Fibroblast of mammary gland (primary cell): ENCODE measurements at regions not wholly inside any gene's neighbourhood (a gene's known extent, or its start where the extent isn't known, plus 50 kb on each side); places are given as distances from the start of the nearest gene placed in this dataset.
"Not testable (repeated sequence)": the region's sequence is repeated elsewhere in the genome, so short reads cannot be mapped to it uniquely, and the experiment has no call there.

Experiments
- DNase-seq: peaks from one replicate; pipeline ENCODE4 v3.0.0-alpha.2; 2010; ENCODE audit warnings: low read depth
- H3K4me3 ChIP-seq: 2 replicates; pipeline ENCODE4 v1.5.1; 2011; ENCODE audit warnings: low read depth, mild to moderate bottlenecking, low read length, moderate library complexity; ENCODE audit not compliant: control insufficient read depth
- CTCF ChIP-seq: conservative IDR thresholded peaks from 2 replicates; pipeline ENCODE4 v1.5.1; 2011; ENCODE audit warnings: low read depth, low read length, inconsistent platforms; ENCODE audit not compliant: control insufficient read depth, insufficient read depth

DNA sequence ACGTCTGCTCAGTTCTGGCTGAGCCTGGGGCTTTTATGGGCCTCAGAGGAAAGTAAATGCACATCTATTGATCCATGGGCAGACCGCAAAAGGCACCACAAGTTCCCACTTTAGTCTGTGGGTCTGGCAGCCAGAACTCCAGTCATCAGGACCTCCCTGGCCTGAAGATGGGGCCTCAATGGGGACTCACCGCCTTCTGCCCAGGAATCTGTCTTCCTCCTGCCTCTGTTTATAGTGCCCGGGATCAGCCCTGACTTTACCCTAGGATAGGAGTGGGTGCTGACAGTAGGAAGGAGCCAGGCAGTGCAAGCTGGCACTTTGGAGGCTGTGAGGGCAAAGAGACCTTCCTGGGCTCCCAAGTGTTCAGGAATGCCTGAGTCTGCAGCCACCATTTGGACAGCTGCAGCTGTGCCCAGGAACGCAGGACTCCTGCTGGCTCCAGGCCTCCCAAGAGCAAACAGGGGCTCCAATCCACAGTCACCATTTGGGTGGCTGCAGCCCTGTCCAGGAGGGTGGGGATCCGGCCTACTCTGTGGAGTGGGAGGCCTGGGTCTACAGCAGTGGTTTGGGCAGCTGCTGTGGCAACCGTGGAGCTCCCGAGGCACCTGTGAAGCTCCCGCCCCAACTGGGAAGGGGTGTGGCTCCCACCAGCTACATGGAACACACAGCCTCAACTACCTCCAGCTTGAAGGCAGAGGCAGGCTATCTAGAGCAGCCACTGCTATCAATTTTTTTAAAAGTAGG lies 1440.9 kb upstream of the ADGRL3 start:
- DNase-seq: no peak
- no peak for TF ChIP-seq CTCF
- no peak overlapping the region for H3K4me3 ChIP-seq

DNA sequence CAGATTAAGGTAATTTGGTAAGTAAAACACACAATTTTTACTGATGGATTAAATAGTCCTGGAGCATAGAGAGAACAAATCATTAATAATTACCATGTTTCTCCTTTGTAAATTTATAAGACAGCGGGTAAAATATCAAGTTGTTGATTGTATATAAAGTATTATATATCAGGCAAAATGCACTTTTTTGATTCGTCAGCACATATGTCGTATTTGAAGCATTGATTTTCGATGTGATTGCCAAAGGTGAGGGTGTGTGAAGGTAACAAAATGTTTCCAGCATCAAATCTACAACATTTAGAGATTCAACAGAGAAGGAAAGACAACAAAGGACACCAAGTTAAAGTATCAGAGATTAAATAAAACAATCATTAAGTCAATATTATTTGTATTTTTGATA lies 1437.8 kb upstream of the ADGRL3 start:
- DNase-seq: no peak
- no peak for TF ChIP-seq CTCF
- no peak overlapping the region for H3K4me3 ChIP-seq

DNA sequence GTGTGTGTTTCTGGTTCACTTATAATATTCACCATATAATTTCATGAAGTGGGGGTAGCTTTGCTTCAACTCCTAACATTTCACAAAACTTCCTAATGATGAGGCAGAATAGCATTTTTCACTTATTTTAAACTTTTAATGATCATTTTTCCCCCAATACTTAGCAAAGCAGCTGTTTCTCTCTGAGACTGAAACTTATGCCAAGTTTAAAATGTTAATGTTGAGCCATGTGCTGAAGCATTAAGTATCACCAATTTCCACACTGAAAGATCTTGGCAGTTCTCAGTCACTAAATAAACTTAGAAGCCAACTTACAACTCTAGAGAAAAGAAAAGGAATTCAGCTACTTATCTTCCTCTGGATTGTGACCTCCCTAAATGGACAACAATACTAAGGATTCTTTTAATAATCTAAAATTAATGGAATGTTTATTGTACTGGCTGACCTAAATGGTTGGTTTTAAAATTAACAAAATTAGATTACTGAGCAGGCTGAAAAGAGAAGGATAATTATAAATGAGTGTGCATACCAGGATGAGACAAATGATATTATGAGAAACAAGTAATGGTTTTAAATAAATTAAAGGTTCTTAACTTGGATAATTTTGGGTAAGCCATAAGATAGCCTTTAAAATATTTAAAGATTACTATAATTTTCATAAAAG lies 1429.4 kb upstream of the ADGRL3 start:
- no peak overlapping the region for H3K4me3 ChIP-seq
- TF ChIP-seq CTCF: no peak
- no peak for DNase-seq

- no peak for DNase-seq
- no peak overlapping the region for H3K4me3 ChIP-seq
- TF ChIP-seq CTCF: no peak
Observed at GRCh38 chr4:59772641-59773139, 1427.4 kb upstream of the ADGRL3 start.

DNA sequence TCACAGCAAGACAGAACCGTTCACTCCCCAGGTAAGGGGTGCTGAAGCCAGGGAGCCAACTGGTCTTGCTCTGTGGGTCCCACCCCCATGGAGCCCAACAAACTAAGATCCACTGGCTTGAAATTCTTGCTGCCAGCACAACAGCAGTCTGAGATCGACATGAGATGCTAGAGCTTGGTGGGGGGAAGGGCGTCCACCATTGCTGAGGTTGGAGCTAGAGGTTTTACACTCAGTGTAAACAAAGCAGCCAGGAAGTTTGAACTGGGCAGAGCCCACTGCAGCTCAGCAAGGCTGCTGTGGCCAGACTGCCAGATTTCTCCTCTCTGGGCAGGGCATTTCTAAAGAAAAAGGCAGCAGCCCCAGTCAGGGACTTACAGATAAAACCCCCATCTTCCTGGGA lies 1419.9 kb upstream of the ADGRL3 start:
- DNase-seq, H3K4me3 ChIP-seq: not testable (repeated sequence)

DNA sequence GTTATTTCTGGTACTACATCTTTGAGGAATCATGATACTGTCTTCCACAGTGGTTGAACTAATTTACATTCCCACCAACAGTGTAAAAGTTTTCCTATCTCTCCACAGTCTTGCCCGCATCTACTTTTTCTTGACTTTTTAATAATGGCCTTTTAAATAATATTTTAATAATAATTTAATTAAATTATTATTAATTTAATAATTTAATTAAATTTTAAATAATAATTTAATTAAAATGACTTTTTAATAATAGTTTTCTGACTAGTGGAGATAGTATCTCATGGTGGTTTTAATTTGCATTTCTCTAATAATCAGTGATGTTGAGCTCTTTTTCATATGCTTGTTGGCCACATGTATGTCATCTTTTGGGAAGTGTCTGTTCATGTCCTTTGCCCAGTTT lies 1395.0 kb upstream of the ADGRL3 start:
- no peak for TF ChIP-seq CTCF
- no peak overlapping the region for H3K4me3 ChIP-seq
- DNase-seq: no peak

- DNase-seq: no peak
- TF ChIP-seq CTCF: no peak
- no peak overlapping the region for H3K4me3 ChIP-seq
Observed at GRCh38 chr4:59814402-59815010, 1385.6 kb upstream of the ADGRL3 start.
